ENCODE measurements at regions not wholly inside any gene's neighbourhood (a gene's known extent, or its start where the extent isn't known, plus 50 kb on each side); places are given as distances from the start of the nearest gene placed in this dataset.

GRCh38 chr4:147401221-147401620, 79.7 kb upstream of the EDNRA start:
- no peak for DNase-seq (ENCODE audit: low read depth)
- TF ChIP-seq, protein P1, sequence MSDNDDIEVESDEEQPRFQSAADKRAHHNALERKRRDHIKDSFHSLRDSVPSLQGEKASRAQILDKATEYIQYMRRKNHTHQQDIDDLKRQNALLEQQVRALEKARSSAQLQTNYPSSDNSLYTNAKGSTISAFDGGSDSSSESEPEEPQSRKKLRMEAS (IDR thresholded peaks at IDR 0.05; ENCODE audit: low read depth, low read length), result no peak
- TF ChIP-seq, protein P2, sequence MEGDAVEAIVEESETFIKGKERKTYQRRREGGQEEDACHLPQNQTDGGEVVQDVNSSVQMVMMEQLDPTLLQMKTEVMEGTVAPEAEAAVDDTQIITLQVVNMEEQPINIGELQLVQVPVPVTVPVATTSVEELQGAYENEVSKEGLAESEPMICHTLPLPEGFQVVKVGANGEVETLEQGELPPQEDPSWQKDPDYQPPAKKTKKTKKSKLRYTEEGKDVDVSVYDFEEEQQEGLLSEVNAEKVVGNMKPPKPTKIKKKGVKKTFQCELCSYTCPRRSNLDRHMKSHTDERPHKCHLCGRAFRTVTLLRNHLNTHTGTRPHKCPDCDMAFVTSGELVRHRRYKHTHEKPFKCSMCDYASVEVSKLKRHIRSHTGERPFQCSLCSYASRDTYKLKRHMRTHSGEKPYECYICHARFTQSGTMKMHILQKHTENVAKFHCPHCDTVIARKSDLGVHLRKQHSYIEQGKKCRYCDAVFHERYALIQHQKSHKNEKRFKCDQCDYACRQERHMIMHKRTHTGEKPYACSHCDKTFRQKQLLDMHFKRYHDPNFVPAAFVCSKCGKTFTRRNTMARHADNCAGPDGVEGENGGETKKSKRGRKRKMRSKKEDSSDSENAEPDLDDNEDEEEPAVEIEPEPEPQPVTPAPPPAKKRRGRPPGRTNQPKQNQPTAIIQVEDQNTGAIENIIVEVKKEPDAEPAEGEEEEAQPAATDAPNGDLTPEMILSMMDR (IDR thresholded peaks at IDR 0.05; ENCODE audit: low read depth, low read length), result no peak
- TF ChIP-seq POLR2A (IDR thresholded peaks at IDR 0.05; ENCODE audit: extremely low read depth, insufficient read length), result no peak
- TF ChIP-seq MYC (IDR thresholded peaks at IDR 0.05; ENCODE audit: low read depth, low read length), result no peak

DNA sequence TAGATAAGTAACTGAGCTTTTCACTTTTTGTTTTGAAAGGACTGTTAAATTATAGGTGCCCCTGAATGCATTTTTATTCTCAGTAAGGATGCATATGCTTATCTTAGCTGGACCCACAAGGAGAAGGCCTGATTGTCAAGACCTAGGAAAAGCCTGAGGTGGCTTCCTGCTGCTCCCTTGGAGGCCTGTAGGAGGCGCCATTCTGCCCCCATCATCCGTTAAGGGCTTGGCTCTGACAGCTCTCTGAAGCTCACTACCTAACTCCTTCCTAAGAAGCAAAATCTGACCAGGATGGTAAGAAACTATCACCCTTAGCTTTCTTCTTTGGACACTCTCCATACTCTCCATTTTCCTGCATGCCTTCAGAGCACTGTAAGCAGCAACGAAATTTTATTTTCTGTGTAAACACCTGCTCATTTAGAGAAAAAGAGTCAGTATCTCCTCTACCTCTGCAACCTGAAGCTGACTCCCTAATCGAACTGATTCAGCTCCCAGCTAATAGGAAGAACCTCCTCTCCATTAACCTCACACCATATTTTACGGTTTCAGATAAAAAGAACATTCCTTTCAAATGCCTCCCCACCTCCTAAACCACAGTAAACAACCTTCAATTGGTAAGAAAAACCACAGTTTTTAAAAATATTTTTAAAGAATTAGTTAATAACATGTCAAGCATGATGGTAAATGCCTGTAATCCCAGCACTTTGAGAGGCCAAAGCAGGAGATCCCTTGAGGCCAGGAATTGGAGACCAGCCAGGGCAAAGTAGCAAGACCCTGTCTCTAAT, 73.4 kb upstream of the EDNRA start:
- TF ChIP-seq POLR2A (IDR thresholded peaks at IDR 0.05; ENCODE audit: extremely low read depth, insufficient read length) (no peak), MYC (IDR thresholded peaks at IDR 0.05; ENCODE audit: low read depth, low read length) (no peak)
- TF ChIP-seq, protein P2 (IDR thresholded peaks at IDR 0.05; ENCODE audit: low read depth, low read length), result peak; percentile 55
- TF ChIP-seq, protein P1 (IDR thresholded peaks at IDR 0.05; ENCODE audit: low read depth, low read length), result no peak
- DNase-seq (ENCODE audit: low read depth), result peak; percentile 16
- no peak overlapping the region for H3K4me3 ChIP-seq (ENCODE audit: low read depth, low read length)

More at GRCh38 chr4:147401221-147401620, 79.7 kb upstream of the EDNRA start:
- H3K4me3 ChIP-seq (ENCODE audit: low read depth, low read length), result no peak overlapping the region

DNA sequence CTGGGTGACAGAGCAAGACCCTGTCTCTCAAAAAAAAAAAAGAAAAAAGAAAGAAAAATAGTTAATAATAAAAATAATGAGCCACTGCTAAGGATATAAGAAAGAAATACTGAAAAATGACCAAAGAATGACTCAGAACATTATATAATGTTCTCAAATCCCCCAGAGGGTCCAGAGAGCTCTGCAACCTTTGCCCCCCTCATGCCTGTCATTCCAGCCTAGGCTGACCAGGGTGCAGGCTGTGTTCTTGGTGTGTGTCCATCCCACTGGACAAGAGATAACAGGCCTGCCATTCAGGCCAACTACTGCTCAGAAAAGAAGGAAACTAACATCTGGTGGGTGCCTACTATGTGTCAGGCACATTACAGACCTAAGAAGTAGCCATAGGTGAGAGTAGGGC, 72.7 kb upstream of the EDNRA start:
- H3K4me3 ChIP-seq (ENCODE audit: low read depth, low read length), result no peak overlapping the region
- TF ChIP-seq, protein P1 (IDR thresholded peaks at IDR 0.05; ENCODE audit: low read depth, low read length), result no peak
- TF ChIP-seq, protein P2 (IDR thresholded peaks at IDR 0.05; ENCODE audit: low read depth, low read length), result no peak
- TF ChIP-seq MYC (IDR thresholded peaks at IDR 0.05; ENCODE audit: low read depth, low read length), result no peak
- no peak for TF ChIP-seq POLR2A (IDR thresholded peaks at IDR 0.05; ENCODE audit: extremely low read depth, insufficient read length)
- DNase-seq (ENCODE audit: low read depth), result no peak

GRCh38 chr4:147409350-147409749, 71.5 kb upstream of the EDNRA start:
- TF ChIP-seq, protein P2 (IDR thresholded peaks at IDR 0.05; ENCODE audit: low read depth, low read length), result no peak
- no peak for TF ChIP-seq POLR2A (IDR thresholded peaks at IDR 0.05; ENCODE audit: extremely low read depth, insufficient read length)
- TF ChIP-seq, protein P1 (IDR thresholded peaks at IDR 0.05; ENCODE audit: low read depth, low read length), result no peak
- no peak for TF ChIP-seq MYC (IDR thresholded peaks at IDR 0.05; ENCODE audit: low read depth, low read length)
- no peak for DNase-seq (ENCODE audit: low read depth)
- no peak overlapping the region for H3K4me3 ChIP-seq (ENCODE audit: low read depth, low read length)

GRCh38 chr4:147418226-147418625, 62.7 kb upstream of the EDNRA start:
- TF ChIP-seq, protein P2 (IDR thresholded peaks at IDR 0.05; ENCODE audit: low read depth, low read length), result no peak
- TF ChIP-seq, protein P1 (IDR thresholded peaks at IDR 0.05; ENCODE audit: low read depth, low read length), result no peak
- TF ChIP-seq MYC (IDR thresholded peaks at IDR 0.05; ENCODE audit: low read depth, low read length) (no peak), POLR2A (IDR thresholded peaks at IDR 0.05; ENCODE audit: extremely low read depth, insufficient read length) (no peak)
- no peak for DNase-seq (ENCODE audit: low read depth)
- H3K4me3 ChIP-seq (ENCODE audit: low read depth, low read length), result no peak overlapping the region
